Activated effector memory CD4-positive, alpha-beta T cell treated with Interleukin-2 at 50 U/mL for 16 hours (primary cell): ENCODE measurements at regions not wholly inside any gene's neighbourhood (a gene's known extent, or its start where the extent isn't known, plus 50 kb on each side); places are given as distances from the start of the nearest gene placed in this dataset.
"Not testable (repeated sequence)": the region's sequence is repeated elsewhere in the genome, so short reads cannot be mapped to it uniquely, and the experiment has no call there.

ENCODE experiments used
- DNase-seq: peaks from one replicate; pipeline ENCODE4 v3.0.0-alpha.2; 2020

DNA sequence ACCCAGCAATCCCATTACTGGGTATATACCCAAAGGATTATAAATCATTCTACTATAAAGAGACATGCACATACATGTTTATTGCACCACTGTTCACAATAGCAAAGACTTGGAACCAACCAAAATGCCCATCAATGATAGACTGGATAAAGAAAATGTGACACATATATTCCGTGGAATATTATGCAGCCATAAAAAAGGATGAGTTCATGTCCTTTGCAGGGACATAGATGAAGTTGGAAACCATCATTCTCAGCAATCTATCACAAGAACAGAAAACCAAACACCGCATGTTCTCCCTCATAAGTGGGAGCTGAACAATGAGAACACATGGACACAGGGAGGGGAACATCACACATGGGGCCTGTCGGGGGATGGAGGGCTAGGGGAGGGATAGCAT lies 113.2 kb upstream of the PRSS1 start:
- not testable (repeated sequence) for DNase-seq

DNA sequence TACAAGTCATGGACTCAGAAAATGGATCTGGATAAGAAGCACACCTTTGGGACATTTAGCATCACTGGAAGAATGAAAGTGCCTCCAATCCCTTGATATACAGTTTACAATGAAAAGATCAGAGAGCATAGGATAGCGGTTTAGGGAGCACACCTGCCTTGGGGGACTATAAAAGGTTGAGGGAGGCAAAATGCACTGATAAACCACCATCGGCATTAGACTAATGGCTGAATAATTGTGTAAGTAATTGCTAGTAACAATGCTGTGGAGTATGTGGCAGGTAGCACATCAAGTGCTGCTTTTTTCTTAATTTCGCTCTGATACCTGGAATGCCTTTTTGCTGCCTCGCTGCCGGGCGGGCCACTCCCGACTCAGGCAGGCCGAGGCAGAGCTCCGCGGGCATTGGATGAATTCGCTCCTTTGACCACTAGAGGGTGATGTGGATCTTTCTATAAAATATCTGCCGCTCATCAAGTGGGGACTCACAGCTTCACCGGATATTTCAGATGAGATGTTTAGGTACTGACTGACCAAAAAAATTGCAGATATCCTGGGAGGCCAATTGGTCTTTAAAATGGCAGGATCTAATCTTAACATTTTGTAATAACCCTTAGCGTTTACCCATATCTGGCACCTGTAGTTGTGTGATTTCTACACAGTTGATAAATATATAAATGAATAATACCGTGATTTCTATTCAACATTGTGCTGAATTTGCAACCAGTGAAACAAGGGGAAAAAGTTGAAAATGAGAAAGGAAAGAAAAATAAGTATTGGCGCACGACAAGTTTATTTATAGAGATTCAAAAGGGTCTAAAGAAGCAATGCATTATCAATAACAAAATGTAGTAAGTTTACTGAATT lies 116.8 kb upstream of the PRSS1 start:
- peak; percentile 25 for DNase-seq

DNA sequence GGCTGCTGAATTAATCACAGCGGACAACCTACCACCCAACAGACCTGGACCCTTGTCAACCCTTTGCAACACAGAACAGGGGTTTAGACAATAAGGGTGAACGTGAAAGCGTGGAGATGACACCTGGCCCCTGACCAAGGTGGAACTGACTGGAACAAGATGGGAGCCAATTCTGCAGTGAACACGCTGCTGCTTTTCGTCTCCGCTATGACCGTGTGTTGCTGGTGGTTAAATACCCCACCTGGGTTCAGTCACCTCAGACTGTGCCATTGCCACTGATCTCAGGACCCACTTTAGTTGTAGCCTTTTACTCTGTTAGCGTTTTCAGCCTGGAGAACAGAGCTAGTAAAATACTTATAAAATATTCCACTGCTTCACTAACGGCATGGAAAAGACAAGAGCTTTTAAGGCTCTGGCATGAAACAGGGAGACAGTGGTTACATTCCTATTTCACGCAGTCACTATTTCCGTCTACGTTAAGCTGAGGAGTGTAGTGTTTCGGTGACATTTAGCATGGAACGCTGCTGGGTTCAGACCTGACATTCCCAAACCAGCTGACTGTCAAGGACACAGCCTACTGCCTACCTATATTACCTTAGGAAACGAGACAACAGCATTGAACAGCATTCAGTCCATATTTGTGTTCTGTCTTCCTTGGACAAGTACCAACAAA lies 119.5 kb upstream of the PRSS1 start:
- no peak for DNase-seq

DNA sequence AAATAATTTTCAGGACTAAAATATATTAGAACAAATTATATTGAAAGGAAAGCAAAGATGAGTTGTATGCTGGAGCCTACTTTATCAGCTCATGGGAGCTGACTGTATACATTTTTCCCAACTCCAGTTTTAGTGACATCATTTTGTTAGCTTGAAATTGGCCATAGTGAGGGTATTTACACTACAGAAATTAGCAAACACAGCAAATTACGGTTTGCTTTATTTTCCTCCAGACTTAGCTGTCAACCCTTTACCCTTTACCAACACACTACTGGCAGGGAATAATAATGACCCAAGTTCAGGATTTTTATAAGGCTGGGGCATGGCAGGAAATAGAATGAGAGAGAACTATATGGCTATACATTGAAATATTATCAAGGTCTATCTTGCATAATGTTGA lies 120.3 kb upstream of the PRSS1 start:
- DNase-seq = no peak

DNA sequence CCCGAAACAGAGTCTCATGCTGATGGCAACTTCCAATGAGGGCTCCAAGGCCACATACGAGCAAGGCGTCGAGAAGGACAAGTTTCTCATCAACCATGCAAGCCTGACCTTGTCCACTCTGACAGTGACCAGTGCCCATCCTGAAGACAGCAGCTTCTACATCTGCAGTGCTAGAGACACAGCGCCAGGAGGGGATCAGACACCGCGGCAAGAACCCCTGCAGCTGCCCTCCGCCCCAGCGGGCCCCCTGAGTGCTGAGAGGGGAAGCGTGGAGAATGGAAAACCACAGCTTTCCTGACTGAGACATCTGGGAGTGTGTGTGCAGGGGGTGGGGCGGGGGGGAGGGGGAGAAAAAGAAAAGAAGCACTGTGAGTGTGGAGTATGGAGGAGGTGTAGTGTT lies 122.0 kb upstream of the PRSS1 start:
- DNase-seq = not testable (repeated sequence)

DNA sequence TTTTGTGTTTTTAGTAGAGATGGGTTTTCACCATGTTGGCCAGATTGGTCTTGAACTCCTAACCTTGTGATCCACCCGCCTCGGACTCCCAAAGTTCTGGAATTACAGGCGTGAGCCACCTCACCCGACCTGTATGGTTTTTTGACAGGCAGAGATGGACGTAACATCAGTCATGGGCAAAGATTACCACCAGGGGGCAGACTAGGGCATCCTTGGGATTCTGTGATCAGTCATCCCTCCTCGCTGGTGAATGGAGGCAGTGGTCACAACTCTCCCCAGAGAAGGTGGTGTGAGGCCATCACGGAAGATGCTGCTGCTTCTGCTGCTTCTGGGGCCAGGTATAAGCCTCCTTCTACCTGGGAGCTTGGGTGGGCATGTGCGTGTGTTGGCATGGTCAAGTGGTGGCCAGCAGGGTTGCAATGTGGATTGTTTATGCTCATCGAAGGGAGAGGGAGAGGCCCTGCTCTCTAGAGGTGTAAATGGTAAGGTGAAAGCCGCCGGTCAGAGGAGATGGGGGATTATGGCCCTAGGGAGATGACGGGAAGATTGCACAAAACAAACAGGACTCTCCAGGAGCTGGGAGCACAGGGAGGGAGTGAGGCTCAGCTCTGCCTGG lies 122.7 kb upstream of the PRSS1 start:
- peak; percentile 50 for DNase-seq

DNA sequence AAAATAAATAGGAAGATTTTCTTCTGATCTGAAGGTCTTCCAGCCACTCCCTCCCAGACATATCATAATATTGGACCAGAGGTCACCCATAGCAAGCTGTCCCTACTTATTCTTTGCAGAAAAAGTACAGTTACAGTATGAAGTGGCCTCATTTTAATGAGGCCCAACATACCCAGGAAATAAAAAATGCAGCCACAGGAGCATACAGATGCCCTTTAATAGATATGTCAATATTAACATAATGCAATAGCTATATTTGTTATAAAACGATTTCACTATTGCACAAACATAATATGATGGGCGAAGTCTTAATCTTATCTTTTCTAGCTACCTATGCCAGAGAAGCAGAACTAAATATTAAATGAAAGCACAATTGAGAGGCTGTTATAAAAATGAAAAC lies 124.1 kb upstream of the PRSS1 start:
- not testable (repeated sequence) for DNase-seq

DNA sequence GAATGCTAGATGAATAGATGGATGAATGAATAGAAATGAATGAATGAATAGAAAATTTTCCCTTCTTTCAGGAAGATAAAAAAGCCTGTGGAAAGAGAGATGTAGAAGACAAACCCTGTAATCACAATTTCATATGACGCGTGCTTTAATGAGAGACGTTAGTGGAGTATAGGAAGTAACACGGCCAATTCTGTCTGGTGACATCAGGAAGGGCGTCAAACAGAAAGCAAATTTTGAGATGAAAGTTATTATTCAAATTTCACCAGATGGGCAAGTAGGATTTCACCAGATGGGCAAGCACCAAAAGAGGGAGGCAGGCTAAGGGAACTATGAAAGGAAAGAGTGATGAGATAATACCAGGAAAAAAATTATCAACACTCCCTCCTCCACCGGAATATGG lies 128.9 kb upstream of the PRSS1 start:
- DNase-seq = no peak

DNA sequence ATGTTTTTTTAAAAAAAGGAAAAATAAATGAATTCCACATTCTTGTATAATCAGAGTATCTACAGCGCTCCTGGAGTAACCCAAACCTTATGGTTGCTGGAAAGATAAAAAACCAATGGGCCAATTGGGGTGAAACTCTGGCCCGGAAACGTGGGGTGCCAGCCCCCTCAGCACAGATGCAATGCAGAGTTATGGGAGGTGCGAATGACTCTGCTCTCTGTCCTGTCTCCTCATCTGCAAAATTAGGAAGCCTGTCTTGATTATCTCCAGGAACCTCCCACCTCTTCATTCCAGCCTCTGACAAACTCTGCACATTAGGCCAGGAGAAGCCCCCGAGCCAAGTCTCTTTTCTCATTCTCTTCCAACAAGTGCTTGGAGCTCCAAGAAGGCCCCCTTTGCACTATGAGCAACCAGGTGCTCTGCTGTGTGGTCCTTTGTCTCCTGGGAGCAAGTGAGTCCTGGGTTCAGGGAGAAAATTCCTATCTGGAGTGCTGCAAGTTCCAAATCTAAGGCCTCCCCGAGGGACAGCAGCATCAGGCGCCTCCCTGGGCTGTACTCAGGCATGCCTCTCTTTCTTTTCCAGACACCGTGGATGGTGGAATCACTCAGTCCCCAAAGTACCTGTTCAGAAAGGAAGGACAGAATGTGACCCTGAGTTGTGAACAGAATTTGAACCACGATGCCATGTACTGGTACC lies 130.5 kb upstream of the PRSS1 start:
- no peak for DNase-seq

DNA sequence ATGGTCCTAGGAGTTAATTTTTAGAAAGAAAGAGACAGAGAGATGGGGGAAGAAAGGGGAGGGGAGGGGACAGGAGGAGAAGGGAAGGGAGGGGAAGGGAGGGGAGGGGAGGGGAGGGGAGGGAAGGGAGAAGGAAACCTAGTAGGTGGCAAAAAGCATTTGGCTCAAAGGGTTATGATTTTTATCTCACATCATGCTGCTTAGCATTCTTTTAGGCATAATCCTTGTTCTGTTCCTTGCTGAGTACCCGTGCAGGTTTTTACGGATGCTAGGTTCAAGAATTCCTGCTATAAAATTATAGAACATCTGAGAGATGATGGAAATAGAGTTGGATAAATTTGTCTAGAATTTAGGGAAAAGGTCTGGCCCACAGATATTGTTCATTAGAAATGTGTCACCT lies 132.4 kb upstream of the PRSS1 start:
- no peak for DNase-seq

DNA sequence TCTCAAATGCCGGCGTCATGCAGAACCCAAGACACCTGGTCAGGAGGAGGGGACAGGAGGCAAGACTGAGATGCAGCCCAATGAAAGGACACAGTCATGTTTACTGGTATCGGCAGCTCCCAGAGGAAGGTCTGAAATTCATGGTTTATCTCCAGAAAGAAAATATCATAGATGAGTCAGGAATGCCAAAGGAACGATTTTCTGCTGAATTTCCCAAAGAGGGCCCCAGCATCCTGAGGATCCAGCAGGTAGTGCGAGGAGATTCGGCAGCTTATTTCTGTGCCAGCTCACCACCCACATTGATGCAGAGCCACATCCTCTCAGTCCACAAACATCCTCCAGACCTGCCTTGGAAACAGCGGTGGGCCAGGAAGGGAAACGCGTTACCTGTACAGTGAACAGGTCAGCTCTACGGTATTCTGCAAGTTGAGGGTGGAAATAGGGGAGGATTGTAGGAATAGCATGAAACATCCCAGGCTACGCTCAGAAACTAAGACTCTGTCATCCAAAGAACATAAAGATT lies 133.1 kb upstream of the PRSS1 start:
- no peak for DNase-seq

DNA sequence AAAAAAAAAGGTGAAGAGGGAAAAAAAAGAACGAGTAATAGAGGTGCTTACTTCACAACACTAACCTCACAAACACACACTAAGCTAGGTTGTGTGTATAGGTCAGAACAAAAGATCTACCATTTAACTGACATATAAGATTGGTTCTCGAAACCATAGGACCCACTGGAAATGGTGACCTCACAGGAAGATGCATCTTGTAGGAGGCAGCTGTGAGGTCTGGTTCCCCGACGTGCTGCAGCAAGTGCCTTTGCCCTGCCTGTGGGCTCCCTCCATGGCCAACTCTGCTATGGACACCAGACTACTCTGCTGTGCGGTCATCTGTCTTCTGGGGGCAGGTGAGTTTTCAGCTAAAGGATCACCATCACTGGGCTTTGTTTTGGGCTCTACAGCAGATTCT lies 133.8 kb upstream of the PRSS1 start:
- no peak for DNase-seq

DNA sequence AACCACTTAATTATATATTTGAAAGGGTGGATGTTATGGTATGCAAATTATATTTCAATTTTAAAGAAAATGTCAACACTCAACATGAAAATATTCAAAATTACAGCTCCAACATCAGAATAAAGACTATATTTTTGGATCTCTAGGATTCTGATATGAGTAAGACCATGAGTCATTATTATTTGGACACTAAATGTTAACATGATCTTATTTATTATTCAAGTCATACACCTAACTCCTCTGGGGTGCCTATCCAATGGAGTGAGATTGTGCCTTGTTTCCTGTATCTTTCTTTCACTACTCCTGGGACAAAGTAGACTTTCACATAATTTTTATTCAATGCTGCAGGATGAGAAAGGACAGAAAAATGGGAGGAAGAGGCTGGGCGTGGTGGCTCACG lies 135.2 kb upstream of the PRSS1 start:
- DNase-seq = no peak

DNA sequence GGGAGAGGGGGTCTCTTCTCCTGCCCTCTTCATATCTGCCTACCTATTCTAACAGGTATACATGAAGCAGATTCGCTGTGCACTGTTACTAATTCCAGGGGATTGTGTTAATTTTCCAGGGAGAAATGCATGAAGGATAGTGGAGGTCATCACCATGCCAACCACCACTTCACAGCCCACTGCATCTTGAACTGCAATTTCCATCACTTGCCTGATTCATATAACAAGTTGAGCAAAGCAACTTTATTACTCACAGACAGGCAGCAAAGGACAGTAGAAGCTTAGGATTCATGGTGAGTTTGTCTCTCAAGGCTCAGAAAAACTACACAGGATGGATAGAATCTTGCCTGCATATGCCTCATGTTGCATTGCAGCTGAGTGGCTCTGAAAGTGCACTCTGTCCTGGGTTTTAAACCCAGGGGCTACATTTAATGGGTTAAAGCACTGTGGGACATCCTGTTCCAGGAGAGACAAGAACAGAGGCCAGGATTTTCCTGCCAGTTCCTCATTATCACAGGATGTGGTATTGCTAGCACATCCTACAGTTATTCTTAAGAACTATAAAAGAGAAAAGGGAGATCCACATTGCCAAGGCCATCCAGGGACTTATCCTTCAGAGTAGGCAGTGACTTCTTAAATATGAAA lies 136.9 kb upstream of the PRSS1 start:
- DNase-seq = no peak

DNA sequence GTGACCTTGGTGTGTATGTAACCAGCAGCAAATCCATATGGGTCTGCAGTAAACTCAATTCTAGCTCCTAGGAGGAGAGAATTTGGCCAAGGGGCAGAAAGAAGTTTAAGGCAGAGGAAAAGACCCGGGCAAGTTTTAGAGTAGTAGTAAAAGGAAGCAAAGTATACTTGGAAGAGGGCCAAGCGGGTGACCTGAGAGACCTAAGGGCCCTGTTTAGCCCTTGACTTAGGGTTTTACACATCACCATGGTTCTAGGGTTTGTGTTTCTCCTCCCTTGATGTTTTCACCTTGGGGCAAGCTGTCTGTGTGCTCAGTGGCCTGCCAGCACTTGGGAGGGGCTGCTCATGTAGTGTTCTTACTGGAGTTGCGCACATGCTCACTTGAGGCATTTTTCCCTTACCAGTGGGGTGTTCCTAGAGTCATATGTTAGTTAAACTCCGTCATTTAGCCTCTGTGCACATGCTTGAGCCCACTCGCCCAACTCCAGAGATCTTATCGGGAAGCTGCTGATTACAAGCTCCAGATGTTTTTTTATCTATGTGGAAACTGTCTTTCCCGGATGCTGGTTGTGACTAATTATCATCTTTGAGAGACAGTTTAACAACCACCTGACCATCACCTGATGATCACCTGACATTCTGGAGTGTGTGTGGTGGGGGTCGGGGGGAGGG lies 137.6 kb upstream of the PRSS1 start:
- no peak for DNase-seq

DNA sequence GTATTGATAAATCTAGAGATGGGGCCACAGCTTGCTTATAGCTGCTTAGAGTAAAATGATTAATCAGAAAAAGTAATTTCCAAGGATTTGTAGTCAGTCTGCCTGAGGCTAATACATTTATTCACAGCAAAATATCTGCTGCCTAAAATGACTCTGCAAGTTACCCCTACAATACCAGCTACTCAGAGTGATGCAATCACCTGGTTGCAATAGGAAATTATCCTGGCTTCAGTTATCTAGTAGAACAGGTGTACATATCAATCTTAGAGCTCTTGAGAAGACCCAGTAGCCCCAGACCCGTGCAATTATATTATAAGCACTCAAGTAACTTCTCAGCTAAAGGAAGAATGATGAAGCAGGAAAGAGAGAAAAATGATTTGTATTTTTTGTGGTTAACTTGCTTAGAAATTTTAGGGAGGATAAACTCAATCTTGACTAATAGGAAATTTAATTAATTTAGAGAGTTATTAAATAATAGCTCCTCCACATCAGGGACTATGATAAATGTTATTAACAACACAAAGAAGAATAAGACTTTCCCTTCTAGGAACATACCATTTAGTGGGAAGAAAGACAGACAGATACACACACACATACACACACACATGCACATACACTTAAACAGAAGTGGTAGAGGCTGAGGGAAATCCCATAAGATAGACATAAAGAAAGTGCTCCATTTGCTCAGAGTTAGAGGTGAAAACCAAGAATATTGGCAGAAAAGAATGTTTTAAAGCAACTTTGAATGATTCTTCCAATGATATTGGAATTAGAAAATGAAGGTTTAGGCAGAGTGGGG lies 140.4 kb upstream of the PRSS1 start:
- DNase-seq = no peak

DNA sequence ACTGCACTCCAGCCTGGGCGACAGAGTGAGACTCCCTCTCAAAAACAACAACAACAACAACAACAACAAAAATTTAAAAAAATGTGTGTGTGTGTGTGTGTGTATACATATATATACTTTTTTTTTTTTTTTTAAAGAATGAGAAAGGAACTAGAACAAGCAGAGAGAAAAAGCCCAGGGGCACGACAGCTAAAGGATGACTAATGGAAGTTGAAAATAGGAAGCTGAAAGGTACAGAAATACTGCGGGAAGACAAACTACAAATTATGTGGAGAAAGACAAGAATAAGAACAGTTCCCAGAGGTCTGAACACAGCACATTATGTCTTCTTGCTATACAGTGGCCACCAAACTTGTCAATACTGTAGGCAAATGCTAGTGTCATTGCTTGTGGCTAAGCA lies 141.9 kb upstream of the PRSS1 start:
- DNase-seq = no peak

DNA sequence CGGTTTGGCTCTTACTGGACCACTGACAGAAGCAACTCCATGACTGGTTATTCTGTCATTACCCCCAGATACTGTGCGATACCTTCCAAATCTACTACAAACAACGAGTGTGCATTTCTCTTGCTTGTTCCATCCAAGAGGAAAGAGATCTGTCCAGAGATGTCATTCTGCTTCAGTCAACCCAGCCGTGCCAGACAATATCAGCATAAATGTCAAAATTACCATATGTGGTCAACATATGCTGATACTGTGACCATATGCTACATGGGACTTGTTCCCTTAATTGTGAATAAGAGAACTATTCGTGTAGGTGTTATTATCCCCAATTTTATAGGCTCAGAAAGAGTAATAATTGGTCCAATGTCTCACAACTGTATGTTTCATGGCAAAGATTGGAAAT lies 143.2 kb upstream of the PRSS1 start:
- no peak for DNase-seq

DNA sequence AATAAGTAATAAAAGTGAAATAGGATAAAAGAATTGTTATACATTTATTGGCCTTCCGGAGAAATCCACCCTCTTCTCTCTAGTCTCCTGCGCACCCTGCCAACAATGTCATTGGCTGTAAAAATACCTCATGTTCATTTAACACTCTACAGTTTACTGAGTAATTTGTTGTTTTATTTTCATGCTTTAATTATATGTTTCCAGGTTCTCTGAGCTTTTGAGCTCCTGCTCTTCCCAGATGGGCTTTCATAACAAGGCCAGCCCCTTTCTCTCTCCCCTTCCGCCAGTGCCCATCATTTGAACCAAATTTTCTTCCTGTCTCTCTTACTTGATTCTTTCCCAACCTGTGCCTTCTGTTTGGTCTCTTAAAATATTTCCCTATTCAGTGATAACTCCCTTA lies 144.6 kb upstream of the PRSS1 start:
- no peak for DNase-seq

DNA sequence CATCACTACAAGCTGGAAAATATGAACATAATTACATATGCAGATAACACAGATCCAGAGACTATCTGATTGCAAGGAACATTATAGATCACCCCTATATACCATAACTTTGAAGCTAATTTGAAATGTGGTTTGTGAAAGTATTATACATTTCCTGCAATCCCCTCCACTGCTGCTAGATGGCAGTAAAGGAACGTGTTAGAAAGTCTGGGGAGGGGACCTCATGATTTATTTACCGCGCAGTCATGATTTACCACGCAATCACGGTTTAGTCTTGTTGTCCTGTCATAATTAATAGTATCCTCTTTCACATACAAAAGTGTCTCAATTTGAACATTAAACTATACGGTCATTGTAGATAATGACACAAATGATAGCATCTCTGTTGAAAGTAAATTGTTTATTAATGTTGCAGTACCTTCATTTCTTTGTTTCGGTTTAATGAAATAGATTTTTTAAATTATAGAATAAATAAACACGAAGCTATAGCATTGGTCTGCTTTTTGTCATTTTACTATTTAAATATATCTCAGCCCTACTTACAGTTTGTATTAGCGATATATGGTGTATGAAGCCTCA lies 145.3 kb upstream of the PRSS1 start:
- DNase-seq = no peak

DNA sequence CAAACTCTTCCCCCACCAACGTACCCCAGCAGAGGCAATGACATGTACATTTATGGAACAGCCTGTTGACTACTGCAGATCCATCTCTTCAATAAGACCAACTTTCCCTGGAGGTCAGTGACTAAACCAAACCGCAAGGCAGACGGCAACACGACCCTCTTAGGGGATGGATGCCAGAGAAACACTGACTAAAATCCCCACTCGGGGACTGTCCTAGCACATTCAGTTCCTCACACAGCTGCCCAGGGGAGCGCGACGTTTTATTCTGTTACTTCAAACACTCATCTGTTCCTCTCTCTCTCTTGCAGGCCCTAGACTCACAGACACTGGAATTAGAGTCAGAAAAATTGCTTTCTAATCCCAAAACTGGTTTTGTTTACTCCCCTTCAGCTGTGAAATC lies 146.5 kb upstream of the PRSS1 start:
- DNase-seq = no peak
